ENCODE measurements at regions not wholly inside any gene's neighbourhood (a gene's known extent, or its start where the extent isn't known, plus 50 kb on each side); places are given as distances from the start of the nearest gene placed in this dataset.
"Not testable (repeated sequence)": the region's sequence is repeated elsewhere in the genome, so short reads cannot be mapped to it uniquely, and the experiment has no call there.

GRCh38 chr6:6439778-6440177 is 119.3 kb upstream of the F13A1 start:
- no peaks in the 10 kb centered on the region for H3K4me1 Mint-ChIP-seq
- peaks cover 6% of the 10 kb centered on the region for H3K36me3 Mint-ChIP-seq
- peaks cover 4% of the 10 kb centered on the region for H3K27me3 Mint-ChIP-seq
- H3K27ac Mint-ChIP-seq = no peak overlapping the region
- no peak overlapping the region for H3K4me3 Mint-ChIP-seq
- no peak for DNase-seq
- peaks cover 2% of the 10 kb centered on the region for H3K9me3 Mint-ChIP-seq

- Mint-ChIP-seq H3K27me3 (peaks cover 4% of the 10 kb centered on the region), H3K27ac (no peak overlapping the region), H3K9me3 (no peaks in the 10 kb centered on the region), H3K36me3 (no peaks in the 10 kb centered on the region), H3K4me3 (no peak overlapping the region), H3K4me1 (no peaks in the 10 kb centered on the region)
- DNase-seq = no peak
These were observed 131.5 kb upstream of the F13A1 start for GRCh38 chr6:6452002-6452401.

GRCh38 chr6:6453186-6453585 is 132.7 kb upstream of the F13A1 start:
- no peak for DNase-seq
- no peaks in the 10 kb centered on the region for H3K4me1 Mint-ChIP-seq
- H3K9me3 Mint-ChIP-seq = no peaks in the 10 kb centered on the region
- no peaks in the 10 kb centered on the region for H3K36me3 Mint-ChIP-seq
- no peak overlapping the region for H3K27ac Mint-ChIP-seq
- no peak overlapping the region for H3K4me3 Mint-ChIP-seq
- peaks cover 4% of the 10 kb centered on the region for H3K27me3 Mint-ChIP-seq

GRCh38 chr6:6455272-6455671 is 133.2 kb upstream of the LY86 start:
- Mint-ChIP-seq H3K27ac (no peak overlapping the region), H3K9me3 (peaks cover 1% of the 10 kb centered on the region), H3K27me3 (peaks cover 12% of the 10 kb centered on the region), H3K4me3 (no peak overlapping the region), H3K4me1 (no peaks in the 10 kb centered on the region), H3K36me3 (no peaks in the 10 kb centered on the region)
- no peak for DNase-seq

- no peak overlapping the region for H3K4me3 Mint-ChIP-seq
These were observed 130.3 kb upstream of the LY86 start for GRCh38 chr6:6458172-6458571.

GRCh38 chr6:6459963-6460362 is 128.6 kb upstream of the LY86 start:
- H3K27ac Mint-ChIP-seq, H3K9me3 Mint-ChIP-seq, H3K4me3 Mint-ChIP-seq, DNase-seq, H3K4me1 Mint-ChIP-seq, H3K36me3 Mint-ChIP-seq: not testable (repeated sequence)
- peaks cover 36% of the 10 kb centered on the region for H3K27me3 Mint-ChIP-seq

More at GRCh38 chr6:6458172-6458571, 130.3 kb upstream of the LY86 start:
- H3K4me1 Mint-ChIP-seq = no peaks in the 10 kb centered on the region
- peaks cover 1% of the 10 kb centered on the region for H3K9me3 Mint-ChIP-seq
- H3K27me3 Mint-ChIP-seq = peaks cover 23% of the 10 kb centered on the region
- H3K36me3 Mint-ChIP-seq = no peaks in the 10 kb centered on the region
- no peak overlapping the region for H3K27ac Mint-ChIP-seq
- DNase-seq = no peak

GRCh38 chr6:6460416-6460815 is 128.1 kb upstream of the LY86 start:
- no peak for DNase-seq
- H3K36me3 Mint-ChIP-seq = no peaks in the 10 kb centered on the region
- no peaks in the 10 kb centered on the region for H3K4me1 Mint-ChIP-seq
- H3K27ac Mint-ChIP-seq = no peak overlapping the region
- peaks cover 38% of the 10 kb centered on the region for H3K27me3 Mint-ChIP-seq
- peaks cover 3% of the 10 kb centered on the region for H3K9me3 Mint-ChIP-seq
- H3K4me3 Mint-ChIP-seq = no peak overlapping the region

GRCh38 chr6:6461138-6461537 is 127.4 kb upstream of the LY86 start:
- no peak overlapping the region for H3K4me3 Mint-ChIP-seq
- peaks cover 38% of the 10 kb centered on the region for H3K27me3 Mint-ChIP-seq
- DNase-seq = no peak
- peaks cover 3% of the 10 kb centered on the region for H3K9me3 Mint-ChIP-seq
- no peaks in the 10 kb centered on the region for H3K4me1 Mint-ChIP-seq
- H3K36me3 Mint-ChIP-seq = no peaks in the 10 kb centered on the region
- no peak overlapping the region for H3K27ac Mint-ChIP-seq

GRCh38 chr6:6466967-6467761 is 121.4 kb upstream of the LY86 start:
- Mint-ChIP-seq H3K27ac (no peak overlapping the region), H3K4me1 (peaks cover 5% of the 10 kb centered on the region), H3K9me3 (peaks cover 10% of the 10 kb centered on the region), H3K4me3 (no peak overlapping the region), H3K27me3 (peaks cover 15% of the 10 kb centered on the region), H3K36me3 (peaks cover 4% of the 10 kb centered on the region)
- no peak for DNase-seq

GRCh38 chr6:6469074-6469473 is 119.4 kb upstream of the LY86 start:
- H3K27ac Mint-ChIP-seq = no peak overlapping the region
- H3K4me1 Mint-ChIP-seq = peaks cover 5% of the 10 kb centered on the region
- no peak overlapping the region for H3K4me3 Mint-ChIP-seq
- no peak for DNase-seq
- peaks cover 4% of the 10 kb centered on the region for H3K36me3 Mint-ChIP-seq
- H3K27me3 Mint-ChIP-seq = peaks cover 11% of the 10 kb centered on the region
- peaks cover 8% of the 10 kb centered on the region for H3K9me3 Mint-ChIP-seq

GRCh38 chr6:6470123-6470522 is 118.4 kb upstream of the LY86 start:
- Mint-ChIP-seq H3K27me3 (peaks cover under 1% of the 10 kb centered on the region), H3K9me3 (peaks cover 8% of the 10 kb centered on the region), H3K36me3 (peaks cover 4% of the 10 kb centered on the region), H3K4me1 (peaks cover 5% of the 10 kb centered on the region), H3K27ac (no peak overlapping the region), H3K4me3 (no peak overlapping the region)
- DNase-seq = no peak

GRCh38 chr6:6471276-6471675 is 117.2 kb upstream of the LY86 start:
- peaks cover 5% of the 10 kb centered on the region for H3K4me1 Mint-ChIP-seq
- H3K4me3 Mint-ChIP-seq = no peak overlapping the region
- H3K9me3 Mint-ChIP-seq = peaks cover 8% of the 10 kb centered on the region
- no peak for DNase-seq
- H3K27me3 Mint-ChIP-seq = no peaks in the 10 kb centered on the region
- peaks cover 4% of the 10 kb centered on the region for H3K36me3 Mint-ChIP-seq
- no peak overlapping the region for H3K27ac Mint-ChIP-seq

GRCh38 chr6:6474170-6474920 is 114.2 kb upstream of the LY86 start:
- H3K36me3 Mint-ChIP-seq = peaks cover 4% of the 10 kb centered on the region
- H3K27ac Mint-ChIP-seq = no peak overlapping the region
- peaks cover 8% of the 10 kb centered on the region for H3K9me3 Mint-ChIP-seq
- peaks cover 4% of the 10 kb centered on the region for H3K27me3 Mint-ChIP-seq
- H3K4me3 Mint-ChIP-seq = no peak overlapping the region
- DNase-seq = no peak
- H3K4me1 Mint-ChIP-seq = no peaks in the 10 kb centered on the region

- DNase-seq = no peak
- no peaks in the 10 kb centered on the region for H3K9me3 Mint-ChIP-seq
- H3K27ac Mint-ChIP-seq = no peak overlapping the region
- no peaks in the 10 kb centered on the region for H3K36me3 Mint-ChIP-seq
- H3K4me1 Mint-ChIP-seq = no peaks in the 10 kb centered on the region
- no peak overlapping the region for H3K4me3 Mint-ChIP-seq
- peaks cover 10% of the 10 kb centered on the region for H3K27me3 Mint-ChIP-seq
These were observed 108.7 kb upstream of the LY86 start for GRCh38 chr6:6479785-6480184.

- DNase-seq = no peak
- Mint-ChIP-seq H3K27me3 (peaks cover 10% of the 10 kb centered on the region), H3K9me3 (no peaks in the 10 kb centered on the region), H3K27ac (no peak overlapping the region), H3K4me1 (no peaks in the 10 kb centered on the region), H3K4me3 (no peak overlapping the region), H3K36me3 (no peaks in the 10 kb centered on the region)
These were observed 106.3 kb upstream of the LY86 start for GRCh38 chr6:6482256-6482655.

- Mint-ChIP-seq H3K27me3 (peaks cover 10% of the 10 kb centered on the region), H3K4me3 (no peak overlapping the region), H3K27ac (no peak overlapping the region), H3K9me3 (no peaks in the 10 kb centered on the region), H3K4me1 (no peaks in the 10 kb centered on the region), H3K36me3 (no peaks in the 10 kb centered on the region)
- no peak for DNase-seq
These were observed 105.4 kb upstream of the LY86 start for GRCh38 chr6:6483168-6483567.

All from activated naive CD8-positive, alpha-beta T cell treated with anti-CD3 and anti-CD28 coated beads for 36 hours (primary cell).